NCI-H460 (cell line): ENCODE measurements at regions not wholly inside any gene's neighbourhood (a gene's known extent, or its start where the extent isn't known, plus 50 kb on each side); places are given as distances from the start of the nearest gene placed in this dataset.

ENCODE experiments used
- DNase-seq: peaks from one replicate; pipeline ENCODE4 v3.0.0-alpha.2; 2016; ENCODE audit warnings: low read depth; ENCODE audit errors: extremely low read depth

- DNase-seq = no peak
These were observed 52.1 kb upstream of the KCNE2 start for GRCh38 chr21:34311561-34312330.

DNA sequence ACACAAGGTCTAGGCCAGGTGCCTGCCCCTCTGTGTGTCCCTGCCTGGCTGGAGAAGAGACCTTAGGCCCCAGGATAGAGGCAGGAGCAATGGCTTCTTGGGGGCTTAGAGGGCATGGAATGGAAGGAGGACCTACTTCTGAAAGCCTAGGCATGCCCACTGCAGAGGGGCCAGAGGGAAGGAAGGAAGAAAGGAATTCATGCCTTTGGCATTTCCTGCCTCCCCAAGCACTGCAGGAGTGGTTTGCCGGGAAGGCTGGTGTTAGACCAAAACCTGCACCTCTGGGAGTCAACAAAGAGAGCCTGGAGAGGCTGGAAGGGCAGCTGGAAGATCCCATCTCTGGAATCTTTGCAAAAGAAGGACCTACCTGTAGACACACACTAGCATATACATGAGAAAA lies 50.7 kb upstream of the KCNE2 start:
- DNase-seq = no peak
